NCI-H748 (cell line): ENCODE measurements at regions not wholly inside any gene's neighbourhood (a gene's known extent, or its start where the extent isn't known, plus 50 kb on each side); places are given as distances from the start of the nearest gene placed in this dataset.
A peak's percentile ranks its signal among the peaks of the same experiment; 100 is the strongest.

ENCODE experiments used
- DNase-seq: peaks from one replicate; lab custom pipeline; 2025; ENCODE audit not compliant: unreplicated experiment; lab: John Stamatoyannopoulos, UW

DNA sequence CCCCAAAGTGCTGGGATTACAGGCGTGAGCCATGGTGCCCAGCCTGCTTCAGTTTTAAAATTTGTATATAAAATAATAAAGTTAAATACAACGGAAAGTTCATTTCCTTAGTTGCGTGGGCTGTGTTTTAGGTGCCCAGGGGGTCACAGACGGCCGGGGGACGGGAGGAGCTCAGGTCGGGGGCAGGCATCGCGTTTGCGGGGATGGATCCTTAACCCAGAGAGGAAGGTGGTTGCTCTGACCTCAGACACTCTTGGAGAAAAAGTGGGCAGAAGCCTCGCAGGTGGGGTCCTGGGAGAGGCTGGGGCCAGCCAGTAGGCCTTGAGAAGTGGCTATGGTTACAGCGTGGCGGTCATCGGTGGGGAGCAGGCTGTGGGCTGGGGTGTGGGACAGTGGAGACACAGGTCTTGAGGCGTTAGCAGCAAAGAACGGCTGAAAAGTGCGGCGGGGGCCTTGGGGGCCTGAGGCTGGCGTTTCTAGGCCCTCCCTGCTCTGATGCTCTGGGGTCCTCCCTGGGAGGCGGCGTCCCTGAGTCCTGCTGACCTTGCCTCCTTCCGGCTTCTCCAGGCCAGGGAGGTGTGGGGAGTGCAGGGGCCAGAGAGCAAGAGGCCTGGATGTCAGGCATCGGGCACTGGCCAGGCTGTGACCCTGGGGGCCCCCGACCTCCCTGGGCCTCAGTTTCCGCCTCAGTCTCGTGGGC lies 54.4 kb downstream of the UNCX start:
- no peak for DNase-seq

- no peak for DNase-seq
These were observed 55.1 kb downstream of the UNCX start for GRCh38 chr7:1287752-1288201.

DNA sequence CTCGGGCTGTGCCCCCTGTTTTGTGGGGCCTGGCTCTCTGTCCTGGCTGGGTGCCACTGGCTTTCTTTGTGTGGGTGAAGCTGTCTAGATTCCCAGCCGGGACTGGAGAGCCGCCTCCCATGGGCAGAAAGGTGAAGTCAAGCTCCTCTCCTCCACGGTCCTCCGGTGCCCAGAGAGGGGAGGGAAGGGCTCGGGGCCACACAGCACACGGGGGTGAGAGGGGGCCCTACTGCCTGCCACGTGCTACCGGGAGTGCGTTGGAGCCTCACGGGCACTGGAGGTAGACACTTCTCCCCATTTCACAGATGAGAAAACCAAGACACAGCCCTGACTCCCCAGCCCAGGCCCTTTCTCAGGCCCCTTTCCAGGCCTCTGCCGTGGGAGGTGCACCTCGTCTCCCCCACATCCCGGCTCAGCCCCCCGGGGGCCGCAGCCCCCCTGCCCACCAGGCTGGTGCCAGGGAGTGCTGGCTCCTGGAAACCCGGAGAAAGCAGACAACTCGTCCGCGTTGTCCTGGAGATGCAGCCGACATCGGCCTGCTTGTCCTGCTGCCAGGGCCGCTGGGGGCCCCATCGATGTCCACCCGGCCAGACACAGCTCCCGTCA lies 55.8 kb downstream of the UNCX start:
- no peak for DNase-seq

GRCh38 chr7:1288996-1289551 lies 56.4 kb downstream of the UNCX start:
- DNase-seq: no peak

DNA sequence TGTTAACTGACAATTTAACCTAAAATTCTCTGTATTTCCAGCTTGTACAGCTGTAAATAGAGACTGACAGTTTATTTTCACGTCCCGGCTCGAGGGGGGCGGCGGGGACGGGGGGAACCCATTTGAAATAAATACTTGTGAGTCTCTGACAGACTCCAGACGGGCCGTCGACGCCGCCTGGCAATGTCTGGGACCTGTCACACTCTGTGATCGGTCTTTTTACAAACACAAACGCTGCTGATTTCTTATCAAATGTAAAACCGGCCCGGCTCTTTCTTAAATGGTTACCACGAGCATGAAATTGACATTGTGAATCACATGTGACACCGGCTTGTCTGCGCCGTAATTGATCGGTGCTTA lies 57.0 kb downstream of the UNCX start:
- peak; percentile 76 for DNase-seq

GRCh38 chr7:1290026-1290678 lies 57.5 kb downstream of the UNCX start:
- DNase-seq: peak; percentile 93

DNA sequence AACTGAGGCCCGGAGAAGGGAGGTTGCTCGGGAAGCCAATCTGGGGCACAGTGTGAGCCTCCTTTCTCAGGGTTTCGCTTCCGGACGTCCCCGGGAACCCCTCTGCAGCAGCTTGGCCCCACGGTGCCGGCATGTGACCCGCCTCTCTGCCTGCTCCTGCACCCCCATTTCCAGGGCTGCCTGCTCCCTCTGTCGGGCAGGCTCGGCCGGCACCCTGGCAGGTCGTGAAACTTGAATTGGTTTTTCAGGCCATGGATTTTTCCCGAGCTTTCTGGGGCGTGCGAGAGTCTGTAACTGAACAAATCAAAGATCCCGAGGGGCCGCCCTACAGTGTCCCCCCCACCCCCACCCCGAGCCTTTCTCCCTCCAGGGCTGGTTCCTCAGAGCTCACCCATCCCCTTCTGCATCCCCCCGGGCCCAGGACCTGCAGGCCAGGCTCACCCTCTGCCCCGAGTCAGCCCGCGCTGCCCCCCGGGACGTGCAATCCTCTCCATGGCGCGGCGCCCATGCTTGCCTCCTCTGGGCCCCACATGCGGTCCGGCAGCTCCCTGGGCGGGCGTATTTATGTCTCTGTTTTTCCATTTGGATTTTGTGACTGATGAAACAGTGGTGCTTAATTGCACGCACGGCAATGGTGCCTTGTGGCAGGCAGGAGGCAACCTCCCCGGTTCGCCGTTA lies 58.1 kb downstream of the UNCX start:
- DNase-seq: no peak

DNA sequence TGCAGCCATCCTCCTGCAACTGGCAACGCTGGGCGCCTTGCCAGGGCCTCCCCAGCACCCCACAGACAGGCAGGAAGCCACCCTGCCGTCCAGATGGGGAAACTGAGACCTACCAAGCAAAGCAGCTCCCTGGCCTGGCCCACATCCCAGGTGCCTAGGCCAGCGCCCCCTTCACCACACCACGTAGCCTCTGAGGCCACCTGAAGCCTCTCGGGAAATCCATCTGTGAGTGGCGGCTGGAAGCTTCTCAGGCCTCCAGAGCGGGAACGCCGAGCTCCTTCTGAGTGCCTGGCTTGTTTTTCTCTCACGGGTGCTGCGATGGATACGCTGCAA lies 58.7 kb downstream of the UNCX start:
- DNase-seq: no peak

DNA sequence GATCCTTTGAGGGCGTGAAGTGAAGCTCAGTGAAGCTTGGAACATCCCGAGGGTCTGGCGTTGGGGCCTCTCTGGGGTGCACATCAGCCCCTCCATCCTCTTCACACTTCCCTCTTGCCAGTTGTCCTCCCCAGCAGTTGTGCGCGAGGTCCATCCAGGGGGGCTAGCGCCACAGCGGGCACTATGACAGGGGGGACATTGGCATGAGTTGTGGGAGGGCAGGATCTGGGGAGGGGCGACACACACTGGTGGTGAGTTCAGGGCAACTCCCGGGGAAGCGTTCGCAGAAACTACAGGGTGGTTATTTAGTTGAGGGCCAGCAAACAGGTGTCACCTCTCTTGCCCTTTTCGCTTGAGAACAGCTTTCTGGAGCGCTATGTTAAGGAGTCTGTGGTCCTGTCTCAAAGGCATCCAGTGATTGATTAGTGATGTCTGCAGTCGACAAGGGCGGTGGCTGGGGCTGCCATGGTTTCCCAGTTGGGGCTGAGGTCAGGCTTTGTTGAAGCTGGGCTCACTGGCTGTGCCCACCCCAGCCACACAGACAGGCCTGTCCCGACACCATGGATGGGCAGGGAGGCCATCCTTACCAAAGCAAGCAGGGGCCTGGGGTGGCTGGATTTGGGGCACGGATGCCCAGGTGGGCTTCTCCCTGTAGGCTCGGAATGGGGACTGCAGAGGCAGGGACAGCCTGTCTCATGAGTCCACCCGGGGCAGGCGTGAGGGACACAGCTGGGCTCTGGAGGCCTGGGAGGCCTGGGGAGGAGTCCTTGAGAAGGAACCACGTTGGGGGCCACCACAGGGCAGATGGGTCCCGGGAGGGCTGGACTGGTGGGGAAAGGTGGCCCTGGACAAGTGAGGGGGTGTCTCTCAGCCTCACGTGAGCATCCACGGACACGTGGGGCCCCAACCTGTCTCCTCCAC lies 59.4 kb downstream of the UNCX start:
- DNase-seq: no peak

DNA sequence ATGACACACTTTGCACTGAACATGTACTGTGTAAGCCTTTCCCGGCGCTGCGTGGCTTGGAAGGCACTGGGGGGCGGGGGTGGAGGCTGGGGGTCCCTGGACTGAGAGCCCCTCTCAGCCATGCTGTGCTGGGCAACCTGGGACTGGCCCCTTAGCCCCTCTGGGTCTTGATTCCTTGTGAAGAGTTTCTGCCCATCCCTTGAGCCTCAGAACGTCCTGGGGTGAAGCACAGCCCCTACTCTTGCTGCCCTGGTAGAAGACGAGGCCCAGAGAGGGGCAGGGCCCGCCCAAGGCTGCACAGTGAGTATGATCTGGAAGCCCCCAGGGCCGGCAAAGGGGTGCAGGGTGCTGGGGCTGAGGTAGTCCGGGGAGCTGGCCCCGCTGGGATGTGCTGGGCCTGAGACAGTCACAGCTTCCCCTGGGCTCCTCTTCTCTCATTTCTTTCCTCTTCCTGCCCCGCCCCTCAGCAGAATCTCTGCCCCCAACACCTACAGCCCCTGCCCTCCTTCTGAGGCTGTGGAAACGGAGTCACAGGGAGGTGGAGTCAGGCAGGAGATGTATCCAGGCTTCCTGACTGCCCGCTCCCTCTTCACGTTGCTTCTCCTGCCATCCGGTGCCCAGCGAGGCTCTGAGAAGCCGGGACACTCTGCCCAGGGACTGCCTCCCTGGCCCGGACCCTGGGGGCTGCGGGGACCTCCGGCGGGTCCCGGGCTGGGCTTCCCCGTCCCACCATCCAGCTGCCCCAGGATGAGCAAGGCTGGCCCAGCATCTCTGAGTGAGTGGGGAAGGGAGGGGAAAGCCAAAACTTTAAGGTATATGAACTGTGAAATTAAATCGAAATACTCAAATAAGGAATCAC lies 60.5 kb downstream of the UNCX start:
- DNase-seq: no peak

GRCh38 chr7:1293950-1294411 lies 61.3 kb downstream of the UNCX start:
- DNase-seq: no peak

- no peak for DNase-seq
These were observed 63.2 kb downstream of the UNCX start for GRCh38 chr7:1295776-1296355.

DNA sequence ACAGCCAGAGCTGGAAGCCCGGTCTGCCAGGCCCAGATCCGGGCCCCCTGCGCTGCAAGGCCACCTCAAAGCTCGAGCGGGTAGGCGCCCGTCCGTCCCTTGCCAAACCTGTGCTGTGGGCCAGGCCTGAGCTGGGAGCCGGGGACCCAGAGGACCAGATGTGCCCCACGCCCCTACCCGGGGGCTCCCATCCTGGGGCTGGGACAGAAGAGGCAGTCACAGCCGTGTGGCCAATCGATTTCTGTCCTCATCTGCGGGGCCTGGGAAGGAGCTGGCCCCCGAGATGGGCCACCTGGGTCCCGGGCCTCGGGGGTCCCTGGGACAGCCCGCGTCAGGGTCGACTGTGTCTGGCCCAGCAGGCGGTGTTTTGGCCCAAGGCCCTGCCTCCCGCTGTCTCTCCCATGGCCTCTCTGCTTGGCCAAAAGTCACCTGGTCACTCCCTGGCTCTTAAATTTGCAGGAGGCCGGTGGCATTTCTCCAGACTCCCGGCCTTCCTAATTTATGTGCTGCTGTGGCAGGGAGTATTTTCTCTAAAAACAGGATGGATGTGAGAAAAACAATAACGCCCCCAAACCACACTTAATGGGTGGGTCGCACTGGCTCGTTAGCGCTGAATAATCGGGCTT lies 63.8 kb downstream of the UNCX start:
- DNase-seq: no peak

DNA sequence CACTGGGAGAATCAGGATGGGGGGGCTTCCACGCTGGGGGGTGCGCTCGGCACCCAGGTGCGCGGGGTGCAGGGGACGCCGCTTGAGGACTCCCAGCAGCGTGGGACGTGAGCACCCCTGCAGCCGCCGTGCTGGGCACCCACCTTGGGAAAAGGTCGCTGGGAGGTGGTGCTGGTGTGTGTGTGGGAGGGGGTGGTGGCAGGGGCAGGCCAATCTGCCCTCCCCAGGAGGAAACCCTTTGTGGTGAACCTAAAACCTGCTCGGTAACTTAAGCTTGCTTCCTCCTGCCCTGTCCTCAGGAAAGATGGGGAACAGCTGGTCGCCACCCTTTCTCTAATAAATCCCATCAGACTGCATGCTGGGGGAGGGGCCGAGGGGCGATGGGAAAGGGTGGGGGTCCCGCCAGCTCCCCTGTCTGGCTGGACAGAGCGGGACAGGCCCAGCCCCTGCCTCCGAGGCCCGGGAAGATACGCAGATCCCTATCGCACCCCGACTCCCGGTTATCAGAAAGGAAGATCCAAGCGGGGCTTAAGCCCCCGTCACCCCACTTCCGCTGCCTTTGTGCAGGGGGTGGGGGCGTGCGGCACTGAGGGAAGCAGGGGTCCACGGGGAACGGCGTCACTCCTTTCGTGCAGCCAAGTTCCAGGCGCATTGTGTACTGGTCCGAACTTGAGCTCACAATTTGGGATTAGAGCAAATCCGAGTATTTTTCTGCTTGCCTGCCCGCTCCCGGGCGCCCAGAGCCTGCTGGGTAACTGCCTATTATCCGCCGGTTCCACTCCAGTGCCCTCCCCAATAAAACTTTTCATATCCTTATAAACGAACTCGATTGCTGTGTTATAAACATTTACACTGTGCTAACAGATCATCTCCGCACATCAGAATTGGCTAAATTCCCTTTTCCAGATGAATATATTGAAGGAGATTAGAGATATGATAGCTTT lies 64.6 kb downstream of the UNCX start:
- no peak for DNase-seq

- DNase-seq: no peak
These were observed 65.6 kb downstream of the UNCX start for GRCh38 chr7:1298051-1298930.

DNA sequence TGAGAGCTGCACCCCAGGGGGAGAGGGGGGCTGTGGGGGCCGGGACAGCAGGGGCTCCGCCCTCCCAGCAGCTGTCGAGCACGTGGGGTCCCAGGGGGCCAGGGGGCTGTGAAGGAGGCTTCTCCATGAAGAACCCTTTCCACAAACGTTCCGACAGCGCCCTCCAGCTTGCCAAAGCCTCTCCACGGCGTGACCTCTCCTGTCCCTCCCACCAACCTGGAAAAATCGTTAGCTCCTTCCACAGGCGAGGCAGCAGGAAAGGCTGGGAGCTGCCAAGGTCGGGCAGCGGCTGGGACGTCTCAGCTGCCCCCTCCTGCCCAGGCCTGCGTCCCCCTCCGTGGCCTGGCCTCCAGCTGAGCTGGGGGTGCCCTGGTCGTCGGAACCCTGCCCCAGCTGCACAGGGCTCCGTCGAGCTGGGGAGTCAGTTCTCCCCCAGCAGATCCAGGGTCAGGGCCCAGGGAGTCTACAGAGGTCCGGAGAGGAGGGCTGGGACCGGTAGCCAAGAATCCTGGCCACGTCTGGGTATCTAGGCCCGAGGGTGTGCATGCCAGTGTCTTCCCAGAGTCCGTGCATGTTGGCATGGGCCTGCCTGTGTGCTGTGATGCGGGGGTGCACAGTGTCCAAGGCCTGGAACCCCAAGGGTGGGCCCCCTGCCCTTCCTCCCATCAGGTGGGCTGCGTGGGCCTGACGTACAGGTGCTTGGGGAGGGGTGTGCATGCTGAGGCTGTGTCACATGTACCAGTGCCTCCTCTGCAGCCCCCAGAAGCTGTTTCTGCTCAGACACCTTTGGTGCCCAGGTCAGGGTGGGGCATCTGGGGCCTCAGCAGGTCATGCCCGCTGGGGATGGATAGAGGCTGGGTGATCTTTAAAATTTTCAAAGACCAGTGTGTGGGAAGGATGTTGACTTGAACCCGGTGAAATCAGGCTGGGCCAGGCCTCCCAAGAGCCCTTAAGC lies 66.5 kb downstream of the UNCX start:
- DNase-seq: no peak
